ENCODE measurements at regions not wholly inside any gene's neighbourhood (a gene's known extent, or its start where the extent isn't known, plus 50 kb on each side); places are given as distances from the start of the nearest gene placed in this dataset.

GRCh38 chr5:1942630-1943029, 59.9 kb upstream of the IRX4 start:
- TF ChIP-seq CTCF (IDR thresholded peaks at IDR 0.05; ENCODE audit: control extremely low read depth in 1 of 3, insufficient read depth in 1 of 3, low read depth in 1 of 3, low read length in 3 of 3) (no peak), BRCA1 (IDR thresholded peaks at IDR 0.05; ENCODE audit: low read depth, low read length) (no peak), JUND (IDR thresholded peaks at IDR 0.05; ENCODE audit: low read length) (no peak), CREB1 (IDR thresholded peaks at IDR 0.05) (no peak), MAFK (IDR thresholded peaks at IDR 0.05; ENCODE audit: low read depth, low read length) (no peak), EZH2 (IDR thresholded peaks at IDR 0.05; ENCODE audit: low read depth, low read length, severe bottlenecking) (no peak)

Data from H1 (cell line).